ENCODE measurements at regions not wholly inside any gene's neighbourhood (a gene's known extent, or its start where the extent isn't known, plus 50 kb on each side); places are given as distances from the start of the nearest gene placed in this dataset.
A peak's percentile ranks its signal among the peaks of the same experiment; 100 is the strongest.
"Not testable (repeated sequence)": the region's sequence is repeated elsewhere in the genome, so short reads cannot be mapped to it uniquely, and the experiment has no call there.

DNA sequence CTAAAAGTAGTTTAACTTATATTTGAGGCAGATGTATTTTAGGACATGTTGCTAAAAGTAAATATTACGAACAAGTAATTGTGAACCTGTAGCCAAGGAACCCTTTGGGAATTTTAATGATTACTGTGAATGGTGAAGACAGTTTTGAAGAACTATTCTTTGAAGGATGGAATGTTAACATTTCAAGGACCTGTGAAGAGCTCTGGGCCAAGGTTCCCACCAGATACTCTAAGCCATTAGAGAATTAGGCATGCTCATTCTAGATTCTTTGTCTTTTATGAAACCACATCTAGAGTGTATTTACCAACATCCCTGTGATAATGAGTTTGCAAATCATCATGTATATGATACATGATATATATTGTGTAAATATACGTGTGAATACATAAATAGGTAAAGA is 99.8 kb downstream of the SEPTIN7 start:
- no peak for DNase-seq (ENCODE audit: low spot score)
- Mint-ChIP-seq H3K4me1 (ENCODE audit: low read depth) (peaks cover 6% of the 10 kb centered on the region), H3K27me3 (ENCODE audit: low read depth) (no peaks in the 10 kb centered on the region), H3K9me3 (ENCODE audit: low read depth) (no peaks in the 10 kb centered on the region), H3K36me3 (ENCODE audit: low read depth) (peaks cover 17% of the 10 kb centered on the region), H3K27ac (ENCODE audit: unreplicated experiment) (no peak overlapping the region), H3K4me3 (ENCODE audit: unreplicated experiment) (no peak overlapping the region)
- TF ChIP-seq, protein P1, sequence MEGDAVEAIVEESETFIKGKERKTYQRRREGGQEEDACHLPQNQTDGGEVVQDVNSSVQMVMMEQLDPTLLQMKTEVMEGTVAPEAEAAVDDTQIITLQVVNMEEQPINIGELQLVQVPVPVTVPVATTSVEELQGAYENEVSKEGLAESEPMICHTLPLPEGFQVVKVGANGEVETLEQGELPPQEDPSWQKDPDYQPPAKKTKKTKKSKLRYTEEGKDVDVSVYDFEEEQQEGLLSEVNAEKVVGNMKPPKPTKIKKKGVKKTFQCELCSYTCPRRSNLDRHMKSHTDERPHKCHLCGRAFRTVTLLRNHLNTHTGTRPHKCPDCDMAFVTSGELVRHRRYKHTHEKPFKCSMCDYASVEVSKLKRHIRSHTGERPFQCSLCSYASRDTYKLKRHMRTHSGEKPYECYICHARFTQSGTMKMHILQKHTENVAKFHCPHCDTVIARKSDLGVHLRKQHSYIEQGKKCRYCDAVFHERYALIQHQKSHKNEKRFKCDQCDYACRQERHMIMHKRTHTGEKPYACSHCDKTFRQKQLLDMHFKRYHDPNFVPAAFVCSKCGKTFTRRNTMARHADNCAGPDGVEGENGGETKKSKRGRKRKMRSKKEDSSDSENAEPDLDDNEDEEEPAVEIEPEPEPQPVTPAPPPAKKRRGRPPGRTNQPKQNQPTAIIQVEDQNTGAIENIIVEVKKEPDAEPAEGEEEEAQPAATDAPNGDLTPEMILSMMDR (IDR thresholded peaks at IDR 0.05), result no peak

- no peaks in the 10 kb centered on the region for H3K27me3 Mint-ChIP-seq (ENCODE audit: low read depth)
- DNase-seq (ENCODE audit: low spot score), result peak; percentile 37
- H3K36me3 Mint-ChIP-seq (ENCODE audit: low read depth), result peaks cover 9% of the 10 kb centered on the region
- H3K4me3 Mint-ChIP-seq (ENCODE audit: unreplicated experiment), result no peak overlapping the region
- no peaks in the 10 kb centered on the region for H3K9me3 Mint-ChIP-seq (ENCODE audit: low read depth)
- TF ChIP-seq, protein P1 (IDR thresholded peaks at IDR 0.05), result no peak
- H3K27ac Mint-ChIP-seq (ENCODE audit: unreplicated experiment), result peak overlapping the region; percentile 51
- H3K4me1 Mint-ChIP-seq (ENCODE audit: low read depth), result peaks cover 10% of the 10 kb centered on the region
These were observed 104.7 kb downstream of the SEPTIN7 start for GRCh38 chr7:35905555-35905954.

- no peak for DNase-seq (ENCODE audit: low spot score)
These were observed 105.5 kb downstream of the SEPTIN7 start for GRCh38 chr7:35906191-35906908.

GRCh38 chr7:35908331-35909216 is 107.7 kb downstream of the SEPTIN7 start:
- Mint-ChIP-seq H3K9me3 (ENCODE audit: low read depth) (no peaks in the 10 kb centered on the region), H3K27ac (ENCODE audit: unreplicated experiment) (no peak overlapping the region), H3K36me3 (ENCODE audit: low read depth) (peaks cover 15% of the 10 kb centered on the region), H3K27me3 (ENCODE audit: low read depth) (no peaks in the 10 kb centered on the region), H3K4me1 (ENCODE audit: low read depth) (peaks cover 10% of the 10 kb centered on the region), H3K4me3 (ENCODE audit: unreplicated experiment) (no peak overlapping the region)
- TF ChIP-seq, protein P1 (IDR thresholded peaks at IDR 0.05), result no peak
- no peak for DNase-seq (ENCODE audit: low spot score)

More at GRCh38 chr7:35906191-35906908, 105.5 kb downstream of the SEPTIN7 start:
- Mint-ChIP-seq H3K4me3 (ENCODE audit: unreplicated experiment) (no peak overlapping the region), H3K9me3 (ENCODE audit: low read depth) (no peaks in the 10 kb centered on the region), H3K27me3 (ENCODE audit: low read depth) (no peaks in the 10 kb centered on the region), H3K36me3 (ENCODE audit: low read depth) (peaks cover 11% of the 10 kb centered on the region), H3K27ac (ENCODE audit: unreplicated experiment) (peak overlapping the region; percentile 8), H3K4me1 (ENCODE audit: low read depth) (peaks cover 10% of the 10 kb centered on the region)
- TF ChIP-seq, protein P1 (IDR thresholded peaks at IDR 0.05), result peak; percentile 97

GRCh38 chr7:35909870-35910357 is 109.1 kb downstream of the SEPTIN7 start:
- Mint-ChIP-seq H3K4me1 (ENCODE audit: low read depth) (peaks cover 10% of the 10 kb centered on the region), H3K9me3 (ENCODE audit: low read depth) (no peaks in the 10 kb centered on the region), H3K27me3 (ENCODE audit: low read depth) (no peaks in the 10 kb centered on the region), H3K4me3 (ENCODE audit: unreplicated experiment) (no peak overlapping the region), H3K36me3 (ENCODE audit: low read depth) (peaks cover 13% of the 10 kb centered on the region), H3K27ac (ENCODE audit: unreplicated experiment) (no peak overlapping the region)
- DNase-seq (ENCODE audit: low spot score), result no peak
- TF ChIP-seq, protein P1 (IDR thresholded peaks at IDR 0.05), result no peak

DNA sequence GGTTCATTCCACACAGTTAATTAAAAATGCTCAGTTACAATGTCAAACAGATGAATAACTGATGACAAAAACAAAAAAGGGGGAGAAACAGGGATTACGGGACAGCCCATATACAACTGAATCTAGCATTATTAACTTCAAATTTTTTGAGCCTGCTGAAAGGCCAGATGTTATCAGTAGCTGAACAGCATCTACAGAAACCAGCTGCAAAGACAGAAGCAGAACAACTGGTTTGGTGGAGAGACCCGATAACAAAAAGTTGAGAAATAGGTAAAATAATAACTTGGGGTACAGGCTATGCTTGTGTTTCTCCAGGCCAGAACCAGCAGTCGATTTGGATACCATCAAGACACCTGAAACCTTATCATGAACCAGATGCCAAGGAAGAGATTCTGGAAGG is 109.8 kb downstream of the SEPTIN7 start:
- not testable (repeated sequence) for H3K27me3 Mint-ChIP-seq (ENCODE audit: low read depth); H3K4me1 Mint-ChIP-seq (ENCODE audit: low read depth); H3K27ac Mint-ChIP-seq (ENCODE audit: unreplicated experiment); DNase-seq (ENCODE audit: low spot score); H3K4me3 Mint-ChIP-seq (ENCODE audit: unreplicated experiment); H3K9me3 Mint-ChIP-seq (ENCODE audit: low read depth)
- peaks cover 13% of the 10 kb centered on the region for H3K36me3 Mint-ChIP-seq (ENCODE audit: low read depth)

- H3K36me3 Mint-ChIP-seq (ENCODE audit: low read depth), result peaks cover 12% of the 10 kb centered on the region
- H3K4me3 Mint-ChIP-seq (ENCODE audit: unreplicated experiment); H3K4me1 Mint-ChIP-seq (ENCODE audit: low read depth): not testable (repeated sequence)
These were observed 112.5 kb downstream of the SEPTIN7 start for GRCh38 chr7:35913350-35913749.

More at GRCh38 chr7:35913350-35913749, 112.5 kb downstream of the SEPTIN7 start:
- H3K27me3 Mint-ChIP-seq (ENCODE audit: low read depth); H3K27ac Mint-ChIP-seq (ENCODE audit: unreplicated experiment); DNase-seq (ENCODE audit: low spot score); H3K9me3 Mint-ChIP-seq (ENCODE audit: low read depth): not testable (repeated sequence)

Measured in chondrocyte (in vitro differentiated cells).